NCI-H748 (cell line): ENCODE measurements at regions not wholly inside any gene's neighbourhood (a gene's known extent, or its start where the extent isn't known, plus 50 kb on each side); places are given as distances from the start of the nearest gene placed in this dataset.
"Not testable (repeated sequence)": the region's sequence is repeated elsewhere in the genome, so short reads cannot be mapped to it uniquely, and the experiment has no call there.

Experiments used
- DNase-seq: peaks from one replicate; lab custom pipeline; 2025; ENCODE audit not compliant: unreplicated experiment; lab: John Stamatoyannopoulos, UW

DNA sequence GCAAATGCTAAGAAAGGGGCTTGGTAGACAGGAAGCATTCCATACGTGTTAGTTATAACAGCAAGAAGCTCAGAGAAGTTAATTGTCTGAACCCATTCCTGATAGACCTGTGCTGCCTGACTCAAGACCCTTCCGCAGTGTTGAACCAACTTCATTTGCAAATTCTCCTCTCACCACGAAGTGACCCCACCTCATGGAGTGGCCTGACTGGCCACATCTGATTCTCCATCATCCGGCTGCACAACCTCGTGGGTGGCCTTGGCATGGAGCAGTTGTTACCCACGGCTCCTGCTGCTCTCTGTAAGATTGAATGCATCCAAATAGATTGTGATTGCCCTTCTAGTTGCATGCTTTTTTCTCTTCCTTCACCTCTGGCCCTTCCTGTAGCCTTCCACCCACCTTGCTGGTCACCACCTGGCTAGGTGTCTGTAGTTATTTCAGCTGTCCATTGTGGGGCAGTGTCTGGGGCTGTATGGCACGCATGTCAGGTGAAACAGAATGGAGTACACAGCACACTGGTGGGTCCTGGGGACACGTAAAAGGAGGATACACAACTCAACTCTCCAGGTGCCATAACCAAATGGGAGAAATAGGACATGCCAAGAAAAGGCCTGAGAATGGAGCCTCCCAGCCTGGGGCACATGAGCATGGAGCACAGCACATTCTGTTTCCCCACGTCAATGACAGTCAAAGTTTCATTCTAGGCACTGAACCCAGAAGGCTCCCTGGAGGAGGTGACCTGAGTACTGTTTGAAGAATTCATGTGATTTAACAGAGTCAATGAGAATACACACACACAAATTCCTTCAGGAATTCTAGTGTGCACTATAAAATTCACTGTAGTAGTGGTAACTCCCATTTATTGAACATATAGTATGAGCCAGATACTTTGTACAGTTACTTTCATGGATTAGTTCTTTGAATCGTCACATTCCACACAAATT is 70.5 kb upstream of the PTCH1 start:
- DNase-seq, result peak; percentile 10

DNA sequence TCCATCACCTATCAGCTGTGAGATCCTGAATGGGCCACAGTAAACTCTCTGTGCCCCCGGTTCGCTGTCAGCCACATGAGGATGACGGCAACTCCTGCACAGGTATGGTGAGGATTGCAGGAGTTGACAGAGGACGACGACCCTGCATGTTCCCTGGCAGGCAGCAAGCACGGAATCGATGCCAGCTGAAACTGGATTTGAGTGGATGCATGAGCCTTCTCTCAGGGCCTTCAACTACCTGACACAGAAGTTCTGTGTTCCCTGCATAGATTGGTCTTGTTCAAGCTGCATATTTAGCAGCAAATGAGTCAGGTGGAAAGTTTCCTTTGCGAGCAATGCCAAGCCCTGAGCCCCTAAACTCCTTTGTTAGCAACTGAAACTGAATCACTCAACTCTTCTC is 69.6 kb upstream of the PTCH1 start:
- DNase-seq, result no peak

DNA sequence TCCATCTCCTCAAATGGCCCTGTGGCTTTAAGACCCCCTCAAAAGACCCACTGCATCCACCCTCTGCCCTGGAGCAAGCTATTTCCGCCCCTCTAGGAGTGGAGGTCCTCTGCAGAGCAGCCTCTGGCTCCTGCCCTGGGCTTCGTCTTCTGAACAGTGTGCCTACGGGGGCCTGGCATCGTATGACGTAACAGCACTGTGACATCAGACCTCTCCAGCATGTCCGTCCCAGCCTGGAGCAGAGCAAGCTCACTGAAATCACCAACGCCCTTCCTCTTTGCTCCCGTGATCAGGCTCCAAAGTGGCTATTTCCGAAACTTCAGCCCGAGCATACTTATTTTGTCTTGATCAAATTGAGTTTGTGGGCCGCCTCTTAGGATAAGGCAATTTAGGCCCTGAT is 69.1 kb upstream of the PTCH1 start:
- no peak for DNase-seq

DNA sequence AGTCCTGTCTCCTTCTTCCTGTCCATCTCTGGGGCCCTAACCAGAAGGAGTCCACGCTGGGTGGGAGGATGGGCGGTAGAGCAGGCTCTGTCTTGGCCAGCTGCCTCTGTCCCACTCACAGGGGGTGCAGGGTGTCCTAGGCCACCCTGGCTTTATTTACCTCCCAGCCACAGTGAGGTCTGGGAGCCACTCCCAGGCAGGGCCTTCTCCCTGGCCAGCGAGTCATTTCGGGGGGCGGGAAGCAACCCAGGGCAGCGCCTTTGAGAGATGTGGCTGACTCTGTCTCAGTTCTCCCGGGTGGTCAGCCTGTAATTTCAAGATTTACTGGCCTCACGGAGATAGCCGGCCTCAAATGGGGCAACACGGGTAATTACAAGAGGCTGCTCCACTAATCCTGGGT is 67.4 kb upstream of the PTCH1 start:
- DNase-seq, result no peak

DNA sequence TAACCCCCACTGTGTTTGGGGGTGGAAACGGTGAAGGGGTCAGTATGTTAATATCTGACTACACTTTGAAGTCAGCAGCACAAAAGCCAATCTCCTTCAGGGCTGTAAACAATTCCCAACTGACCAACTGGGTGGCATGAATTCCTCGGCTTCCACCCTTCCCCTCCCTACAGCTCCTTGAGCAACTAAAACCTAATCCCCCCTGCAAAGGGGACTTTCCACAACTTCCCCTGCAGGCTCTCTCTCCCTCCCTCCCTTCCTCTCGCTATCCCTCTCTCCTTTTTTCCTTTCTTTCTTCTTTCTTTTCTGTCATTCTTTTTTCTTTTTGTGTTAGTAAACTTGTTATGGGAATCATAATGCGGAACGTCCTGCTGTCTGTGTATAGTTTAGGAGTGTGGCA is 65.1 kb upstream of the PTCH1 start:
- DNase-seq, result no peak

DNA sequence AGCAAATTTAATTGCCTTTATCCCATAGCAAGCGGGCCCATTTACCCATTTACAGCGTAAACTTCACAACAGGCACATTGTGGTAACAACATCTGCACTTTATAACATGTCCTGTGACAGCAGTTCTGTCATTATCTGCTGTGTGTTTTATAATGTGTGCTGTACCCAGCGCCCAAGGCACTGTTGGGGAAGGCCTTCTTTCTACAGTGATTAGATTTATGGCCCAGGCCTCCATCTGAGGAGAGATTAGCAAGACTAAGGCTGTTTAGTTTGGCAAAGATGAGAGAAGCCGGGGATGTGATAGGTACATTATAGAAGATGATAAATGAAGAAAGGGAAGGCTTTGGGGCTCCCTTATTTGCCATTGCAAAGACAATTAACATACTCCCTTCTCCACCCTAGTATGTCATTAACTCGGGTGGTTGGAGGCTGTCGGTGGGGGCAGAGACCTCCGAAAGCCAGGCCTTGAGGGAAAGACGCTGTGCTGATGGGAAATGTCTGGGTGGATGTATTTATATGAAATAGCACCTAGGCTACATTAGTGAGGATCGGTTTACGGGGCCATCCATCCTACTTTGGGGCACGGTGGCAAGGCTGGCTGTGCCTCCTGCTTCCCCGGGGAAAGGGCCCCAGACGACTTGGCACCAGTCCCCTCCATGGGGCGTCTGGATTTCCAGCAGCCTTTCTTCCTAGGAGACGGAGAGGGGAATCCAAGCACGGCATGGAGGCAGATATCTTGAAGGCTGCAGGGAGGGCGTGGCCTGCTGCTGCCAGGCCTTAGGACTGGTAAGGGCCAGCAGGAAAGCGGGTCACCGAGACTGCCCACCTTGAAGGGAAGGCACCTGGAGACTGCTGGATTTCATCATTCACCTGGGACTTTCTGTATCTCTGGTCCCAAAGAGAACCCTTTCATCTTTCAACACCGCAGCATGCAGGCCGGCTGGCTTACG is 64.3 kb upstream of the PTCH1 start:
- no peak for DNase-seq

DNA sequence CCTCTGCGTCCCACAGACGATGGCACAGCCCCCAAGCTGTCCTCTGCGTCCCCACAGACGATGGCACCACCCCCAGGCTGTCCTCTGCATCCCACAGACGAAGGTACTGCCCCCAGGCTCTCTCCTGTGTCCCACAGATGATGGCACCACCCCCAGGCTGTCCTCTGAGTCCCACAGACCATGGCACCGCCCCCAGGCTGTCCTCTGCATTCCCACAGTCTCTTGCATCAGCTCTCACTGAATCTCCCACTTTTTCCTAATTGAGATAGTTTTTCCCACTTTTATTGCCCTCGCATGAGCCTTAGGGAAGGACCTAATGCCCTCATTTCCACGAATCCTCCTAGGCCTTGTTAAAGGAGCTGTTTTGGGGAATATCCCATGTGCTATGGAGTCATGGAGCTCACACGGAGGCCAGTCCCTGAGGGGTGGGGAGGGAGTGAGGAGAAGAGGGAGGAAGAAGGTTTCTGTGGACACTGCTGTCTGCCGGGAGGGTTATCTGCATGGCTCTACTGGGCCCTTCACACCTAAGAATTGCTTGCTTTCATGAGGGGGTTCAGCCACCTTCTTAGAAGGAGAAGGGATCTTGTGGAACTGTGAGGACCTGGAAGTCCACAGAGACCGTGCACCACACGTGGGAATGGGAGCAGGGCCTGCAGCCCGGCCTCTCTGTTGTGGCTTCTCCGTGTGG is 58.2 kb upstream of the PTCH1 start:
- no peak for DNase-seq

DNA sequence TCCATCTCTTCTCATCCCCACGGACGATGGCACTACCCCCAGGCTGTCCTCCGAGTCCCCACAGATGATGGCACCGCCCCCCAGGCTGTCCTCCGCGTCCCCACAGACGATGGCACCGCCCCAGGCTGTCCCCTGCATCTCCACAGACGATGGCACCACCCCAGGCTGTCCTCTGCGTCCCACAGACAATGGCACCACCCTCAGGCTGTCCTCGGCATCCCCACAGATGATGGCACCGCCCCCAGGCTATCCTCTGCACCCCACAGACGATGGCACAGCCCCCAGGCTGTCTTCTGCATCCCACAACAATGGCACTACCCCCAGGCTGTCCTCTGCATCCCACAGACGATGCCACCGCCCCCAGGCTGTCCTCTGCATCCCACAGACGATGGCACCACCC is 57.4 kb upstream of the PTCH1 start:
- DNase-seq, result peak; percentile 62

DNA sequence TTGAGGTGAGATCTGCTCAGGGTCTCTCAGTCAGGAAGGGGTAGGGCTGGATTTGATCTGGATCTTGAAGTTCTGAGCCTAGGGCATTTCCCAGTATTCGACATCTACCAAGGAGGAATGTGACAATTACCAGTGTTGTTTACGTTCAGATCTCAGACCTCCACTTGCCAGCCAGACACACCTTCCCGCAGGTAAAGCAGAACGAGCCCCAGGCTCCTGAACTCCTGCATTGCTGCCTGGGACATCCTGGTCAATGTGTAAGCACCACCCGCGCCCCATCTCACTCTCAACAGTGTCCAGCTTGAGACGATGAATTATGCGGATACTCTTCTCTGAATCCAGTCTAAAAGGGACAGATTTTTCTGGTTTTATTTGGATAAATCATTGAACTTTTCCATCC is 56.7 kb upstream of the PTCH1 start:
- no peak for DNase-seq

DNA sequence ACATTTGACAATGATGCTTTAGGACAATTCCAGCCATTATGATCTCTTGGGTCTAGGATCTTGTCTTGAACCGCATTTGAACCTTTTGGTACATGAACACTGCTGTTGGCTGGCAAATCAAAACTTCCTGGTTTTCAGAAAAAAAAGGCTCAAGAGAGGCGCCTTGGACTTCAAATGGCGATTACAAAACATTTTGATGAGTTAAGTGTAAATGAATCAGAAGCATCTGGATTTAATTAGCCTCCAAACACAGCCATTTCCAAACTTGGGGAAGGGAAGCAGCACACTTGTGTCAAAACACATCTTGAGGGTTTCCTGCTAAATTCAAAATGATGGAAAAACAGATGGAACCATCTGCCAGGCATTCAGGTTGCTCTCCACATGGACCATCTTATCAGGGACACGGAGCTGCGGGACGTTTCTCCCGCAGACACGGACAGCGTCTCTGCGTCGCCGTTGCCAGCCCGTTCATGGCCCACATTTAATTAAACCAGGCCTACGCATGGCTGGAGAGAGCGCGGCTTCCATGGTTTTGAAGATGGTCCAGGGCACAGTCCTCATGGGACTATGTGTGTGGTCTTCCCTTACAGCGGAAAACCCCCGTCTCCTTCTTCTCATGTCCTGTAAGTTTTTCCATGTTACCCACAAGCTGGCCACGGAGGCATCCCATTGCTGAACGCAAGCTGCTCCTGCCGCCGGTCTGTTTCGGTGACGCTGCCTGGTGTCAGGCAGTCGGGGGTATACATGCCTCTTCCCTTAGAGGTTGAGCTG is 55.8 kb upstream of the PTCH1 start:
- no peak for DNase-seq

DNA sequence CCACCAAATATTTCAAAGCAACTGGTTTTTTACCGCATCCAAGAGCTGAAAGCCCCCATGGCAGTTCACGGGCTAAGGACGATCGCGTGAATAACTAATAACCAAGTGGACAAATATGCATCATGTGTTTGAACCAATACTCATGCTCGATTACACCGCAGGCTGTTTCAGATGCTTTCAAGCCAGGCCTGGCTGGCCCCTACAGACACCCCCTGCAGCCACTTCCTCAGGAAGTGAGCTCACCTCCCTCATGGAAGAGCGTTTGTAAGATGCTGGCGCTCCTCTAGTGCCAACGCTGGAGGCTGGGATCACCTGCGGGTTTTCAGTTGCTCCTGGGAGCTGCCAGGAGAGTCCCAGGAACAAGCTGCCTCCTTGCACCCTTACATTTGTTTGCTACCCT is 53.9 kb upstream of the PTCH1 start:
- DNase-seq, result no peak

DNA sequence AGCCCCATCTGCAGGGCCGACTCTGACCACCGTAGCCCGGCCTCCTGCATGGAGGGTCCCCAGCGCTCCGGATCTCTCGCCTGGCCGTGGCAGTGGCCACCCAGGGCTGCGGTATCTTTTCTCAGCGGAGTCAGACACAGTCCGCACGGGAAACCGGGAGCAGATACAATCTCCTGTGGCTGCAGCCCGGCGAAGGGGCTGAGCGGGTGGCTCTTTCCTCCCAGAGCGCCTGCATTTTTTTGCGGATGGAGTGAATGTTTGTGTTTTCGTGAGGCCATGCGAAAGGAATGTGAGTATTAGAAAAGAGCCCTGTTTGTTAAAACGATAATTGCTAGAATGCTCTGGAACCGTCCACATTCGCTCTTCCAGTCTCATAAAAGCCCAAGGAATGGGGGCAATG is 53.4 kb upstream of the PTCH1 start:
- DNase-seq, result no peak

DNA sequence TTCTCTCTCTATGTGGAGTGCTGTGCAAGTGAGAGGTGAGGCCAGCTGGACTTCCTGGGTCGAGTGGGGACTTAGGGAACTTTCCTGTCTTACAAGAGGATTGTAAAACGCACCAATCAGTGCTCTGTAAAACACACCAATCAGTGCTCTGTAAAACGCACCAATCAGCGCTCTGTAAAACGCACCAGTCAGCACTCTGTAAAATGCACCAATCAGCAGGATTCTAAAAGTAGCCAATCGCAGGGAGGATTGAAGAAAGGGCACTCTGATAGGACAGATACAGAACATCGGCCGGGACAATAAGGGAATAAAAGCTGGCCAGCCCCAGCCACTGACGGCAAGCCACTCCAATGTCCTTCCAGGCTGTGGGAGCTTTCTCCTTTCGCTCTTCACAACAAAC is 52.0 kb upstream of the PTCH1 start:
- not testable (repeated sequence) for DNase-seq
